ENCODE measurements at regions not wholly inside any gene's neighbourhood (a gene's known extent, or its start where the extent isn't known, plus 50 kb on each side); places are given as distances from the start of the nearest gene placed in this dataset.

DNA sequence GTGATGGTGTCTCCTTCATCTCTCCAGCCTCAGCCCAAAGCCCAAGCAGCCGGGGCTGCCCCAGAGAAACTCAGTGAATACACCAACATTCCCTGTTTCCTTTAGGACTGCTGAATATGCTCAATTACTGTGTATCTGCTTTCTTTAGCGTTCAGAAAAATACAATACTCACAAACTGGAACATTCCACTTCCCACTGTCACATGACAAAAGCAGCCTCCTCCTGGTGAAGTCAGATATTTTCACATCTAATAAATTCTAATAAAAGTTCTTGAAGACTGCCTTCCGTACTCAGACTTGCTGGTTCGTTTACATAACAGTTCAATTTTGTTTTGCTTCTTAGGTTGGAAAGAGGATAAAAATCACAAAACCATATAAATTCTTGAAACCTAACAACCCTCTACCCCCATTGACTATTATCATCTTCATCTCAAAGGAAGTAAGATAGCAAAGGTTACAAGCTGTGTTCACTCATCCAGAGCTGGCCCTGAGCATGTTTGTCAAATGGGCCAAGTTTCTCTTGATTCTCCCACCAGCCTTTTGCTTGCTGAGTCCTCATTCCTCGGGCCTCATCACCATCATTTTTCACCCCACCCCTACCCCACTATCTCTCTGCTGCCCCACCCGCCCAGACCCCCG lies 190.8 kb upstream of the HNRNPA3 start:
- DNase-seq = no peak
- H3K4me3 ChIP-seq = no peak overlapping the region
- intact Hi-C loops (cut with DNase I; ENCODE audit: low total_unique reads) = no loop called here

DNA sequence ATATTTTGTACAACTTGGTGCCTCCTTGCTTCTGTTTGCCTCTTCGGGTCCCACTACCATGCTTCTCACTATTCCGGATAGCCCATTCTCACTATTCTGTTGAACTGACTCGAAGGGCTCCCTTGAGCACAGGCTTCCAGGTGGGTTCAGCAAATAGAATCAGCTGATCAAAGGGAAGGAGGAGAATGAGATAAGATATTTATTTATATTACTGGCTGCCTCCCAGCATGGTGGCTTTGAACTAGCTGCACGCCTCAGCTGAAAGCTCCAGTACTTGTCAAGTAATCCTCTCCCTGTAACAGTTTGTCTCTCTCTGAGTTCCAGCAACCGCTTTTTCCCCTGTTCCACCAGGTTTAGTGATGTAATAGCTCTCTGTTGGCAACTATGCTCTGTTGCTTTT lies 187.8 kb upstream of the HNRNPA3 start:
- no peak overlapping the region for H3K4me3 ChIP-seq
- H3K27me3 ChIP-seq = no peaks in the 10 kb centered on the region
- no peak for DNase-seq
- intact Hi-C loops (cut with DNase I; ENCODE audit: low total_unique reads) = no loop called here
- H3K36me3 ChIP-seq = no peaks in the 10 kb centered on the region
- H3K27ac ChIP-seq = no peak overlapping the region
- TF ChIP-seq, protein P1, sequence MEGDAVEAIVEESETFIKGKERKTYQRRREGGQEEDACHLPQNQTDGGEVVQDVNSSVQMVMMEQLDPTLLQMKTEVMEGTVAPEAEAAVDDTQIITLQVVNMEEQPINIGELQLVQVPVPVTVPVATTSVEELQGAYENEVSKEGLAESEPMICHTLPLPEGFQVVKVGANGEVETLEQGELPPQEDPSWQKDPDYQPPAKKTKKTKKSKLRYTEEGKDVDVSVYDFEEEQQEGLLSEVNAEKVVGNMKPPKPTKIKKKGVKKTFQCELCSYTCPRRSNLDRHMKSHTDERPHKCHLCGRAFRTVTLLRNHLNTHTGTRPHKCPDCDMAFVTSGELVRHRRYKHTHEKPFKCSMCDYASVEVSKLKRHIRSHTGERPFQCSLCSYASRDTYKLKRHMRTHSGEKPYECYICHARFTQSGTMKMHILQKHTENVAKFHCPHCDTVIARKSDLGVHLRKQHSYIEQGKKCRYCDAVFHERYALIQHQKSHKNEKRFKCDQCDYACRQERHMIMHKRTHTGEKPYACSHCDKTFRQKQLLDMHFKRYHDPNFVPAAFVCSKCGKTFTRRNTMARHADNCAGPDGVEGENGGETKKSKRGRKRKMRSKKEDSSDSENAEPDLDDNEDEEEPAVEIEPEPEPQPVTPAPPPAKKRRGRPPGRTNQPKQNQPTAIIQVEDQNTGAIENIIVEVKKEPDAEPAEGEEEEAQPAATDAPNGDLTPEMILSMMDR (IDR thresholded peaks at IDR 0.05) = no peak
- H3K9me3 ChIP-seq = no peaks in the 10 kb centered on the region
- no peaks in the 10 kb centered on the region for H3K4me1 ChIP-seq

More for the DNA sequence above, 190.8 kb upstream of the HNRNPA3 start:
- Histone ChIP-seq H3K27ac (no peak overlapping the region), H3K4me1 (no peaks in the 10 kb centered on the region), H3K27me3 (no peaks in the 10 kb centered on the region), H3K36me3 (no peaks in the 10 kb centered on the region), H3K9me3 (no peaks in the 10 kb centered on the region)
- TF ChIP-seq, protein P1 (IDR thresholded peaks at IDR 0.05) = no peak

DNA sequence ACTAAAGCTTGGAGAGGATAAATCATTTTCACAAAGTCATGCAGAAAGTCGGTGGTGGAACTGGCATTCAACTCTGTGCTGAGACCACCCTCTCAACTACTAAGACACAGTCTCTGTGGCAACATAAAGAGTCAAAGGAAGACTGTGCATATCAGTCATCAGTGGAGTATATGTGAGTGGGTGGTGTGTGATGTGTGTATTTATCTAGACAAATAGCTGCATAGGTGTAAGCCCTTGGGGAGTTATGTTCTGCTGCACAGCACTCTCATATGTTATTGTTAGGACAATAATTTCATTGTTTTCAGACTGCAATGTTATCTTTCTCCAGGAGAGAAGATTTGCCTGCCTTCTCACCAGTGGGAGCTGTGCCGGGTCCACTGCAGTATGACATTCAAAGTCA lies 186.3 kb upstream of the HNRNPA3 start:
- H3K36me3 ChIP-seq = no peaks in the 10 kb centered on the region
- no peaks in the 10 kb centered on the region for H3K9me3 ChIP-seq
- TF ChIP-seq, protein P1 (IDR thresholded peaks at IDR 0.05) = no peak
- H3K4me3 ChIP-seq = no peak overlapping the region
- no peak for DNase-seq
- intact Hi-C loops (cut with DNase I; ENCODE audit: low total_unique reads) = no loop called here
- H3K27me3 ChIP-seq = no peaks in the 10 kb centered on the region
- H3K27ac ChIP-seq = no peak overlapping the region
- no peaks in the 10 kb centered on the region for H3K4me1 ChIP-seq

DNA sequence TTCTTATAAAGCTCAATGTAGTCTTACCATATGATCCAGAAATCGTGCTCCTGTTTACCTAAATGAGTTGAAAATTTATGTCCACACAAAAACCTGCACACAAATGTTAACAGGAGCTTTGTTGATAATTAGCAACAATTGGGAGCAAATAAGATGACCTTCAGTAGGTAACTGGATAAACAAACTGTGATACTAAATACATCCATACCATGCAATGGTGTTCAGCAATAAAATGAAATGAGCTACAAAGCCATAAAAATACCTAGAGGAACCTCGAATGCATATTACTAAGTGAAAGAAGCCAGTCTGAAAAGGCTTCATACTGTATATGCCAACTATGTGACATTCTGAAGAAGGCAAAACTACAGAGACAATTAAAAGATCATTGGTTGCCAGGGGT lies 185.6 kb upstream of the HNRNPA3 start:
- intact Hi-C loops (cut with DNase I; ENCODE audit: low total_unique reads) = no loop called here

DNA sequence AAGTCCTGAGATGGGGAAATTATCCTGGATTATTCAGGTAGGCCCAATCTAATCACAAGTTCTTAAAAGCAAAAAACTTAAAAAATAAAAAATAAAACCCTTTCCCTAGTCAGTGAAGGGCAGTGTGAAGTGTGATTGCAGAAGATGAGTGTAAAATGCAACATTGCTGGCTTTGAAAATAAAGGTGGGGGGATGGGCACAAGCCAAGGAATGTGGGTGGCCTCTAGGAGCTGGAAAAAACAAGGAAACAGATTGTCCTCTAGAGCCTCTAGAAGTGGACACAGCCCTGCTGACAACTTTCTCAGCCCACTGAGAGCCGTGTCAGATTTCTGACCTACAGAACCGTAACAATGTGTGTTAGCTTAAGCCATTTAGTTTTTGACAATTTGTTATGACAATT lies 184.3 kb upstream of the HNRNPA3 start:
- H3K27ac ChIP-seq = no peak overlapping the region
- no peak for DNase-seq
- H3K9me3 ChIP-seq = no peaks in the 10 kb centered on the region
- H3K4me1 ChIP-seq = no peaks in the 10 kb centered on the region
- H3K4me3 ChIP-seq = no peak overlapping the region
- H3K27me3 ChIP-seq = no peaks in the 10 kb centered on the region
- H3K36me3 ChIP-seq = no peaks in the 10 kb centered on the region
- TF ChIP-seq, protein P1 (IDR thresholded peaks at IDR 0.05) = no peak
- intact Hi-C loops (cut with DNase I; ENCODE audit: low total_unique reads) = no loop called here

More for the DNA sequence above, 185.6 kb upstream of the HNRNPA3 start:
- no peaks in the 10 kb centered on the region for H3K9me3 ChIP-seq
- H3K27ac ChIP-seq = no peak overlapping the region
- H3K27me3 ChIP-seq = no peaks in the 10 kb centered on the region
- no peak for DNase-seq
- no peaks in the 10 kb centered on the region for H3K4me1 ChIP-seq
- no peak overlapping the region for H3K4me3 ChIP-seq
- TF ChIP-seq, protein P1 (IDR thresholded peaks at IDR 0.05) = no peak
- H3K36me3 ChIP-seq = no peaks in the 10 kb centered on the region

DNA sequence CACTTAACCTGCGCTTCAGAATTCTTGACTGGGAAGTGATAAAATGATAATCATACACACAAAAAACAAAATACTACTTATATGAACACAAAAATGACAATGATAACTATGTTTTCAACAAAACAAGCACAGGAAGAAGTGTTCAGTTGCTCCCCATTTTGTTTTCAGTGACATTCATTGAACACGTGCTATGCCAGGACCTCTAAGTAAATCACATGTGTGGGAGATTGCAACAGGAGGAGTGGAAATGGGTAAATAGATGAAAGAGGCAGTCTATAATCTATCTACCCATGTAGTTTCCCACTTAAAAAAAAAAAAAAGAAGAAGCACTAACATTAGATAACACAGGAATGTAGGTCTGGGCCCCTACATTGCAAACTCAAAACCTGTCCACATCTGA lies 183.5 kb upstream of the HNRNPA3 start:
- intact Hi-C loops (cut with DNase I; ENCODE audit: low total_unique reads) = no loop called here

More for the DNA sequence above, 183.5 kb upstream of the HNRNPA3 start:
- no peak overlapping the region for H3K27ac ChIP-seq
- H3K4me3 ChIP-seq = no peak overlapping the region
- H3K36me3 ChIP-seq = no peaks in the 10 kb centered on the region
- DNase-seq = no peak
- no peaks in the 10 kb centered on the region for H3K4me1 ChIP-seq
- H3K9me3 ChIP-seq = no peaks in the 10 kb centered on the region
- no peaks in the 10 kb centered on the region for H3K27me3 ChIP-seq
- TF ChIP-seq, protein P1 (IDR thresholded peaks at IDR 0.05) = no peak

All from tibial artery (tissue), 4 donors.